MM.1S (cell line): ENCODE measurements at regions not wholly inside any gene's neighbourhood (a gene's known extent, or its start where the extent isn't known, plus 50 kb on each side); places are given as distances from the start of the nearest gene placed in this dataset.

Experiments used
- CTCF ChIP-seq: fragments of 300-600 bp; sonication (generic); IDR thresholded peaks from 2 replicates; pipeline ENCODE4 v1.5.1; 2016; ENCODE audit warnings: antibody characterized with exemption, low read length, mixed read lengths
- EZH2 ChIP-seq: fragments of 300-600 bp; sonication (generic); optimal IDR thresholded peaks from 2 replicates; pipeline ENCODE3; 2017; ENCODE audit warnings: low read depth, mild to moderate bottlenecking, antibody characterized with exemption, low read length, mixed read lengths
- EZH2phosphoT487 ChIP-seq: fragments of 300-600 bp; sonication (generic); IDR thresholded peaks from 2 replicates; pipeline ENCODE4 v1.6.1; 2018; ENCODE audit warnings: antibody characterized with exemption, low read length

GRCh38 chr2:222071911-222072310 is 226.9 kb downstream of the PAX3 start:
- TF ChIP-seq CTCF = no peak
- TF ChIP-seq EZH2 = no peak
- TF ChIP-seq EZH2phosphoT487 = no peak
